HL-60 (cell line): ENCODE measurements at regions not wholly inside any gene's neighbourhood (a gene's known extent, or its start where the extent isn't known, plus 50 kb on each side); places are given as distances from the start of the nearest gene placed in this dataset.

Experiments used
- DNase-seq, 2 experiments: peaks; one replicate each; pipeline ENCODE4 v3.0.0-alpha.2; 2010 to 2020; ENCODE audit warnings: low read depth in 1 of 2, low spot score in 1 of 2
- H3K27ac ChIP-seq: fragments of 250-450 bp; sonication (Bioruptor Pico); replicated peaks from 2 replicates; pipeline ENCODE4 v1.5.1; 2020; ENCODE audit warnings: mild to moderate bottlenecking, moderate library complexity
- H3K27me3 ChIP-seq: fragments of 250-450 bp; sonication (Bioruptor Pico); 2 replicates; pipeline ENCODE4 v1.5.1; 2021; ENCODE audit warnings: mild to moderate bottlenecking, moderate library complexity; ENCODE audit not compliant: insufficient read depth, poor library complexity, severe bottlenecking
- H3K4me3 ChIP-seq: replicated peaks from 2 replicates; pipeline ENCODE4 v1.5.1; 2011; ENCODE audit warnings: mild to moderate bottlenecking, control low read depth, low read length; ENCODE audit not compliant: insufficient read depth
- GABPA ChIP-seq: IDR thresholded peaks from 2 replicates; pipeline ENCODE4 v1.6.1; 2012; ENCODE audit warnings: low read depth
- POLR2AphosphoS5 ChIP-seq: IDR thresholded peaks from 2 replicates; pipeline ENCODE4 v1.6.1; 2012; ENCODE audit warnings: low read depth
- SPI1 ChIP-seq: IDR thresholded peaks from 2 replicates; pipeline ENCODE4 v1.6.1; 2012; ENCODE audit warnings: low read depth, mild to moderate bottlenecking, borderline replicate concordance
- TF ChIP-seq, protein P1 (sequence below): IDR thresholded peaks from one replicate; pipeline ENCODE4 v1.5.1; 2011; ENCODE audit warnings: low read length, control low read depth, inconsistent platforms; ENCODE audit not compliant: insufficient read depth
- TF ChIP-seq, protein P2 (sequence below): IDR thresholded peaks from 2 replicates; pipeline ENCODE4 v1.6.1; 2012; ENCODE audit warnings: low read depth; ENCODE audit not compliant: insufficient replicate concordance

DNA sequence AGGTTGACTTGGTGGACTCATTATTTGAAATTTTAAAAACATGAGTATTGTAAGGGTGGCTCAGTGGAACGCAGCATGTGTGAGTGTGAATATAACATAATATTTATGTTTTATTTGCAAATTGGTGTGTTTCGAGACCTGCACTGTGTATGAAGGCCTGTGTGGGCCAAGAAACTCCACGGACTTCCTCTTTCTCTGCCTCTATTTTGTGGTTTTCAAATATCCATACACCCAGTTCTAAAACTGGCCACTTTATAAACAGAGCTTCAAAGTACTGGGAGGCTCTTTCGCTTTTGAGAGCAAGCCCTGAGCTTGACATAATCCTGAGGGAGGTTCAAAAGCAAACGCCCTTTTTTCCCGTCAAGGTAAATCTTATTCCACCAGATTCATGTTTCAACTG, 187.7 kb downstream of the GPAT3 start:
- Histone ChIP-seq H3K4me3 (no peak overlapping the region), H3K27me3 (no peaks in the 10 kb centered on the region), H3K27ac (no peak overlapping the region)
- DNase-seq, result peak in 1 of 2 experiments; percentile 8
- TF ChIP-seq, protein P1, sequence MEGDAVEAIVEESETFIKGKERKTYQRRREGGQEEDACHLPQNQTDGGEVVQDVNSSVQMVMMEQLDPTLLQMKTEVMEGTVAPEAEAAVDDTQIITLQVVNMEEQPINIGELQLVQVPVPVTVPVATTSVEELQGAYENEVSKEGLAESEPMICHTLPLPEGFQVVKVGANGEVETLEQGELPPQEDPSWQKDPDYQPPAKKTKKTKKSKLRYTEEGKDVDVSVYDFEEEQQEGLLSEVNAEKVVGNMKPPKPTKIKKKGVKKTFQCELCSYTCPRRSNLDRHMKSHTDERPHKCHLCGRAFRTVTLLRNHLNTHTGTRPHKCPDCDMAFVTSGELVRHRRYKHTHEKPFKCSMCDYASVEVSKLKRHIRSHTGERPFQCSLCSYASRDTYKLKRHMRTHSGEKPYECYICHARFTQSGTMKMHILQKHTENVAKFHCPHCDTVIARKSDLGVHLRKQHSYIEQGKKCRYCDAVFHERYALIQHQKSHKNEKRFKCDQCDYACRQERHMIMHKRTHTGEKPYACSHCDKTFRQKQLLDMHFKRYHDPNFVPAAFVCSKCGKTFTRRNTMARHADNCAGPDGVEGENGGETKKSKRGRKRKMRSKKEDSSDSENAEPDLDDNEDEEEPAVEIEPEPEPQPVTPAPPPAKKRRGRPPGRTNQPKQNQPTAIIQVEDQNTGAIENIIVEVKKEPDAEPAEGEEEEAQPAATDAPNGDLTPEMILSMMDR, result no peak
- TF ChIP-seq SPI1, result peak; percentile 87

DNA sequence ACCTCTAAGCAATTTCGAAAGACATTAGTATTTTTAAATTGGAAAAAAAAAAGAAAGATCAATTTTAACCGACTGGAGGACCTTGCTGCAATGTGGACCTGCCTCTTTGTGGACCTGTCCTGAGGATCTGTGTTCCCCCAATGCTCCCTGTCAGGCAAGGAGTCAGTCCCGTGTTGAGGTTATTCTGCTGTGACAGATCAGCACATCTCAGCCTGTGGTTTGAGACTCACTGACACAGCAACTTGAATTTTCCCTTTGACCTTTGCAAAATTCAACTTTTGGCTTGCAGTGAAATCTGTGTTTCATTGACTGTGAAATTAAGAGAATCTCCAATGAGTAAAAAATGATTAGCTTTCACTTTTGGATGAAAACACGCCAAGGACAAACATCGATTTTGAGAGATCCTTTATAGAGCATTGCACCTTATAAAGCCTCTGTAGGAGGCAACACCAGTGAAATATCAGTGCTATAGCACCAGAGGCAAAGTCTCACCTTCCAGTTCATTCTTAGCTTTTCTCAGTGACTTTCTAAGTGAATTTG, 186.9 kb downstream of the GPAT3 start:
- no peak overlapping the region for H3K27ac ChIP-seq
- DNase-seq, result no peak
- TF ChIP-seq GABPA (no peak), SPI1 (no peak)
- TF ChIP-seq, protein P1, result no peak
- TF ChIP-seq, protein P2, sequence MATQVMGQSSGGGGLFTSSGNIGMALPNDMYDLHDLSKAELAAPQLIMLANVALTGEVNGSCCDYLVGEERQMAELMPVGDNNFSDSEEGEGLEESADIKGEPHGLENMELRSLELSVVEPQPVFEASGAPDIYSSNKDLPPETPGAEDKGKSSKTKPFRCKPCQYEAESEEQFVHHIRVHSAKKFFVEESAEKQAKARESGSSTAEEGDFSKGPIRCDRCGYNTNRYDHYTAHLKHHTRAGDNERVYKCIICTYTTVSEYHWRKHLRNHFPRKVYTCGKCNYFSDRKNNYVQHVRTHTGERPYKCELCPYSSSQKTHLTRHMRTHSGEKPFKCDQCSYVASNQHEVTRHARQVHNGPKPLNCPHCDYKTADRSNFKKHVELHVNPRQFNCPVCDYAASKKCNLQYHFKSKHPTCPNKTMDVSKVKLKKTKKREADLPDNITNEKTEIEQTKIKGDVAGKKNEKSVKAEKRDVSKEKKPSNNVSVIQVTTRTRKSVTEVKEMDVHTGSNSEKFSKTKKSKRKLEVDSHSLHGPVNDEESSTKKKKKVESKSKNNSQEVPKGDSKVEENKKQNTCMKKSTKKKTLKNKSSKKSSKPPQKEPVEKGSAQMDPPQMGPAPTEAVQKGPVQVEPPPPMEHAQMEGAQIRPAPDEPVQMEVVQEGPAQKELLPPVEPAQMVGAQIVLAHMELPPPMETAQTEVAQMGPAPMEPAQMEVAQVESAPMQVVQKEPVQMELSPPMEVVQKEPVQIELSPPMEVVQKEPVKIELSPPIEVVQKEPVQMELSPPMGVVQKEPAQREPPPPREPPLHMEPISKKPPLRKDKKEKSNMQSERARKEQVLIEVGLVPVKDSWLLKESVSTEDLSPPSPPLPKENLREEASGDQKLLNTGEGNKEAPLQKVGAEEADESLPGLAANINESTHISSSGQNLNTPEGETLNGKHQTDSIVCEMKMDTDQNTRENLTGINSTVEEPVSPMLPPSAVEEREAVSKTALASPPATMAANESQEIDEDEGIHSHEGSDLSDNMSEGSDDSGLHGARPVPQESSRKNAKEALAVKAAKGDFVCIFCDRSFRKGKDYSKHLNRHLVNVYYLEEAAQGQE, result no peak
- H3K4me3 ChIP-seq, result no peak overlapping the region
- H3K27me3 ChIP-seq, result no peaks in the 10 kb centered on the region

DNA sequence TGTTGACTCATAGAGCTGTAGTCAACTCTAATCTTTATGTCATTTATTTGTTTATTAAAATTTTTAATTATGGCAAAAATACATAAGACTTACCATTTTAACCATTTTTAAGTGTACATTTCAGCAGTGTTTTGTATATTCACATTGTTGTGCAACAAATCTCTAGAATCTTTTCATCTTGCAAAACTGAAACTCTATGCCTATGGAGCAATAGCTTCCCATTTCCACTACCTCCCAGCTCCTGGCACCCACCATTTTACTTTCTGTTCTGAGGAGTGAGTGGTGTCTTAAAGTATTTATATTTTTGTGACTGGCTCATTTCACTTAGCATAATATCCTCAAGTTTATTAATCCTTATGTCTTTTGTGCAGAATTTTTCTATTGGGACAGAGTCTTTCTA, 181.0 kb downstream of the GPAT3 start:
- Histone ChIP-seq H3K4me3 (no peak overlapping the region), H3K27me3 (no peaks in the 10 kb centered on the region), H3K27ac (no peak overlapping the region)
- TF ChIP-seq SPI1 (peak; percentile 7; the same call in 1 of the 2 replicates), POLR2AphosphoS5 (no peak), GABPA (no peak)
- TF ChIP-seq, protein P1, result no peak
- TF ChIP-seq, protein P2, result no peak
- peak in 1 of 2 experiments; percentile 44 for DNase-seq

DNA sequence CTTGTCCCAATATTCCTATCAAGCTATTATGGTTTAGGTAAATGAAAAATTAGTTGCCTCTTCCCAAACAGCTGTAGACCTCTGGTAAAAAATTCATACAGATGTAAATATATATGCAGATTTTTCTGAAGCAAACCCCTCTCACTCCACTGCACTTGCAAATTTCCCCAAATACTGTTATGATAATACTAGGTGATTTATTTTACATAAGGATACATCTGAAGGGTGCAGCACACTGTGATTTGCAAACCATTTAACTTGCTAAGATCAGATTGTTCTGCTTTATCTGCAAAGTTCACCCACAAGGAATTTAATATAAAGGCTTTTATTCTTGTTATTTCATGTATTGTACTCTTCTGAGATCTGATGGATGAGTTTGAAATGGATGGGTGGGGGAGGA, 177.0 kb downstream of the GPAT3 start:
- no peak for DNase-seq
- H3K27ac ChIP-seq, result no peak overlapping the region
- TF ChIP-seq SPI1 (no peak), GABPA (no peak), POLR2AphosphoS5 (no peak)
- TF ChIP-seq, protein P1, result no peak
- TF ChIP-seq, protein P2, result no peak
- no peaks in the 10 kb centered on the region for H3K27me3 ChIP-seq
- no peak overlapping the region for H3K4me3 ChIP-seq
